ENCODE measurements at regions not wholly inside any gene's neighbourhood (a gene's known extent, or its start where the extent isn't known, plus 50 kb on each side); places are given as distances from the start of the nearest gene placed in this dataset.
A peak's percentile ranks its signal among the peaks of the same experiment; 100 is the strongest.

DNA sequence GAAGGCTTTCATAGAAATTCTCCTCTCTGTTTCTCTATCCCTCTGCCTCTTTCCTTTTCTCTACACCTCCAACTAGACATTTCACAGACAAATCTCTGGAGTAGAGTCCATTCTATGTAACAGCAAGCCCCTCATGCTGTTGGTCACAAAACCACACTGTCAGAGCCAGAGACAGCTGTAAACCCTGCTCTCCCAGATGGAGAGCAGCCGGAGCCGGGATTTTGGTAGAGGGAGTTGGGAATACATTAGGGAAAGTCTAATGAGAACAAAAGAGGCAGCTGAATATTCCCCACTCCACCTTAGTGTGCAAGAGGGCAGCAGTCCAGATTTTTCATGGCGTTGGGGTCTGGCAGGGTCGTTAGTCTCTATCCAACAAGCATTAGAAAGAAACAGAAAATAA lies 68.3 kb upstream of the EDN1 start:
- TF ChIP-seq GATA2 (IDR thresholded peaks at IDR 0.05; ENCODE audit: low read depth, low read length) (no peak), GATA3 (IDR thresholded peaks at IDR 0.05; ENCODE audit: low read depth, low read length) (no peak)

DNA sequence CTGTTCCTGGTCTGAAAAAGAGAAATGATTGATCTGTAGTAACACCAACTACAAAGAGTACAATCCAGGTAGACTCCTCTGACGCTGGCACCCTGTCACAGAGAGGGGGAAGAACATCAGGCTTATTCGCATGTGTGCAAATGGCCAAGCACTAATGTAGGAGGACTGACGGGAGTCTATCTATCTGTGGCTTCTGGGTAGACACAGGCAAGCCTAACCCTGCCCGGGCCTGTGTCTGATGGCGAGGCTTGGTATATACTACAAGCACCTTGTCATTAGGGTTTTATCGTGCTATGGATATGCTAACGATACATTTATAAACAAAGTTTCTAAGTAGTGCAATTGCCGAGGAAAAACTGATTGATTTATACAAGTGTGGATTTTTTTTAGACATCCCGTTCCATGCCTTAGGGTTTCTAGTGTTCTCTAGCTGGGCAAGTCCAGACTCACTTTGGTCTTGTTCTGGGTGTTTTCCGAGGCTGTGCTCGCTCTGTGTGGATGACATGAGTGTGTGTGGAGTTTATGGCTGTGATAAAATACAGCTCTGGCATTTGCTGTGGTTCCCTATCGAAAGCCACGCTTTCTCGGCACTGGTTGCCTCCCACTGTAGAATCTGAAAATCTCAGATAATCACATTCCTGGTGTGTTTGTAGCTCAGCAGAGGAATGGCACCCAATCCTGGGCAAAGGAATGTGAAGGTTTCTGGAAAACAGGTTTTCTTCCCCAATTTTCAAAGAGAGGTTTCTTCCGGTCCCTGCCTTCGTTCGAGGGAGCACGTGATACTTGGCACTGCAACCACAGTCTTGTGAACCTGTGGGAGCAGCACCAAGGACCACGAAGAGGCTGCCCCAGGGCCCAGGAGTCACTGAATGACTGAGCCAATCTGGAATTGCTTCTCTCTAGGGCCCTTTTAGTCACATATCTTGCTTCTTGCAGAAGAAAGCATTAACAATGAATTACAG lies 67.5 kb upstream of the EDN1 start:
- no peak for TF ChIP-seq GATA3 (IDR thresholded peaks at IDR 0.05; ENCODE audit: low read depth, low read length)
- TF ChIP-seq GATA2 (IDR thresholded peaks at IDR 0.05; ENCODE audit: low read depth, low read length), result no peak

DNA sequence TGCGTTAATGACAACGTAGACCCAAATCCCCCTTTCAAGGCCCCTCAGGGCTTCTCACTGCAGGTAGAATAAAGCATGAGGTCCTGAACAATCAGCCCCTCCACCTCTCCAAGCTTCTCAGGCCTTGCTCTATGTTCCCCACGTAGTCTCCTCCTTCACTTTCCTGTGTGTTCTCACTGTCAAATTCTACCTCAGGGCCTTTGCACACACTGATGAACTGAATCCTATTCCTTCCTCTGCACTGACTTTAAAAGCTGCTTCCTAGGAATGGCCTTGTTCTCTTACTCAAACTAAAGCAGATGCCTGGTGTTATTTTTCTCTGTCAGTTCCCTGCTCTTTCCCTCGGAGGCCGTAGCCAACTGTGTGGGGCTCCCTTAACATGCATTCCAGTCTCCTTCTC lies 66.8 kb upstream of the EDN1 start:
- no peak for TF ChIP-seq GATA2 (IDR thresholded peaks at IDR 0.05; ENCODE audit: low read depth, low read length)
- no peak for TF ChIP-seq GATA3 (IDR thresholded peaks at IDR 0.05; ENCODE audit: low read depth, low read length)

DNA sequence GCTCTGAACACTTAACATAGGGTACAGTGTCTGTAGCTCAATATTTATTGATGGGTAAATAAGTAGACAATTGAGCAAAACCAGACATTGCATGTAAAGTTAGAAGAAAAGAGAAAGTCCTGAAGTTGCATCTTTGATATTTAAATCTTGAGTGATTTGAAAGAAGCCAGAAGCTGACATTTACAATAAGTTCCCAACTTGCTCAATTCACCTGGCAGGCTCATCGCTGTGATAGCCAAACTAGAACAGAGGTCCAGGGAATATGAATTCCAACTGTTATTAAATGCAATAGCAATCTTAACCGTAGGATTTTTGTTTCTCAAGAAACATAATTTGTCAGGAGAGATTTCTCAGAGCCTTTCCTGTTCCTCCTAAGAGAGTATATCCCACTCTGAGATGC lies 65.9 kb upstream of the EDN1 start:
- TF ChIP-seq GATA2 (IDR thresholded peaks at IDR 0.05; ENCODE audit: low read depth, low read length) (no peak), GATA3 (IDR thresholded peaks at IDR 0.05; ENCODE audit: low read depth, low read length) (no peak)

DNA sequence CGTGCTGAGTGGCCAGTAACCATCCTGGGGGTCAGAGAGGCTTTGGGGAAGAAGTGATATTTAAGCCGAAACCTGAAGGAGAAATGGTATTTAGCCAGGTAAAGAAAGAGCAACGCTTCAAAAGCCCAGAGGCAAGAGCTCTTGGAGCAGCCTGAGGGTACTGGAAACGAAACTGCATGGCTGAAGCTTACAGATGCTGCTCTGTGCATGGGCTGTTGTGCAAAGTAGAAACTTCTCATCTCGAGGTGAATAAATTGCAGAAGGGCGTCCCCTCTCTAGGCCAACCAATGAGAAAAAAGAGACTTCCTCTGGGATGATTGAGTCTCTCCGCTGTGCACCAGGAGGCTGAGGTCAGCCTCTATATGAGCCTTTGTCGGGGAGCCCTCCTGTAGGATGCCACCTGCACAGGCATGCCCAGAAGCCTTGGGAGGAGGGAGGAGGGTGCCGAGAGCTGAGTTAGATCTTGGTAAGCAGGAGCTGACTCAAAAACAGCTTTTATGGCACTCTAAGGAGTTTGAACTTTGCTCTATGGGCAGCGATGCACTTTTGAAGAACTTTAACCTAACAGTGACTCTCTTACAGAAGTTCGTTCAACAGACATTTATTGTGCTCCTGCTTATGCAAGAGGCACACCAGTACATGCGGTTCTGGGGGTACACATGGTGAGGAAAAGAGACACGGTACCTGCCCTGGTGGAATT lies 61.6 kb upstream of the EDN1 start:
- TF ChIP-seq GATA2 (IDR thresholded peaks at IDR 0.05; ENCODE audit: low read depth, low read length), result no peak
- TF ChIP-seq GATA3 (IDR thresholded peaks at IDR 0.05; ENCODE audit: low read depth, low read length), result no peak

DNA sequence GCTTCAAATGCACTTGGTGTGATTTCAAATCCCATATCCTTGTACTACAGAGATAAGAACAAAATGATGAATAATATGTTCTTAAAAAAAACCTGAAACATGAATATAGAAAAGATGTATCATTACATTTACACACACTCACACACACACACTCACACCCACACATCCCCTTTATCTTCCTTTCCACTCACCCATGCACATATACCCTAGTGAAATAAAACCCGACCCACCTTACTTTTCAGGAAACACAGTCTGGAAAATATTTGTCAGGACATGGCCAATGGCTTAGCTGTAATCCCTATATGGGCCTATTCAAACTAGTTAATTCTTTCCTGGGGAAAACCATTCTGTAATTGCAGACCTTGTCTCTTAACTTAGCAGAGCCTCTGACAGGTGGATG lies 60.8 kb upstream of the EDN1 start:
- TF ChIP-seq GATA3 (IDR thresholded peaks at IDR 0.05; ENCODE audit: low read depth, low read length), result no peak
- no peak for TF ChIP-seq GATA2 (IDR thresholded peaks at IDR 0.05; ENCODE audit: low read depth, low read length)

DNA sequence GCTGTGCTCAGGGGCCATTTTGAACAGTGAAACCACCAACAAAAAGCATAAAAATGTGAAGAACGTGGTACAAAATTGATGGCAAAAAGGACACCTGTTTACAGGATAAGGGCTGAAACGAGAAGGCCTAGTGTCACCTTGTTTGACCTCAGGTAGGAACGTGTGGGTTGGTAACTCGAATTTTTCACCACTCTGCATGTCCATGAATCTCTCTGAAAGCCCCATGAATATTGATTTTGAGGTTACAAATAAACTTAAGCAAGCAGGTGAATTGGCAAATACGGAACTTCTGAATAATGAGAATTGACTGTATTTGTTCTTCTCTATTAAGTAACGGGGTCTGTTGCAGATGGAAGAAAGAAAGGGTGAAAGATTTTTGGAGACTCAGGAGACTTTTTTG lies 59.6 kb upstream of the EDN1 start:
- no peak for TF ChIP-seq GATA3 (IDR thresholded peaks at IDR 0.05; ENCODE audit: low read depth, low read length)
- TF ChIP-seq GATA2 (IDR thresholded peaks at IDR 0.05; ENCODE audit: low read depth, low read length), result no peak

DNA sequence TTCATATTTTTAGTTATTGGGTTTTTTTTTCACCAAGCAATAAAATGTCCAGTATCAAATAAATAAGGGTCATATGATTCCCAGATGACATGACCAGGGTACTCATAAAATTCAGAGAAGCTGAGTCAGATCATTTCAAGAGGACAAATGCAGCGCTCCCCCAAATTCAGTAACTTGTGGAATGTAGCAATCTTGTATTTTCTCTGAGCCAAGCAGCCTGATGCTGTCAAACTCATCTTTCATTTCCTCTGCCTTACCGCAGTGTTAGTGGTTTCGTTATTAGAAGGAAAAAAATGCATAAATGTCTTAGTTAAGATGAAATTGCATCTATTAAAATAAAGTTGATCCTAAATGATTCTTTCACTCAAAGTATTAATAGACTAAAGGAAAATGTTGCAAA lies 57.8 kb upstream of the EDN1 start:
- TF ChIP-seq GATA2 (IDR thresholded peaks at IDR 0.05; ENCODE audit: low read depth, low read length) (no peak), GATA3 (IDR thresholded peaks at IDR 0.05; ENCODE audit: low read depth, low read length) (no peak)

DNA sequence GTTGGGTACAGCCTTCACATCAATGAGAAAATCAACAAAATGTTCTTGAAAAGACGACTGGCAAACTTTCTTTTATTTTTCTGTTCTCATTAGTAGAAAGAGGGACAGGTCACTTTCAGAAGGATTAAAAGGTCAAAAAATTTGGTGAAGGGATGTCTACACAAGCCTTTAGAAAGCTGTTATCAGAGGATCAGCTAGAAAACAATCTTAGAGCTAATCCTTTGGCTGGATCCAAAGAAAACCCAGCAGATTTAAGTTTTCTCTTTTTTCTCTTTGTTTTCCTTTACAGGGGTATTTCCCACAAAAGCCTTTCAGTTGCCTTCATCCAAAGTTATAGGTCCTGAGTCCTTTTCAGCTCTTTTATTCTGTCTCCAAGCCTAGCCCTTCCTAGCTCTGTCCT lies 57.3 kb upstream of the EDN1 start:
- TF ChIP-seq GATA3 (IDR thresholded peaks at IDR 0.05; ENCODE audit: low read depth, low read length) (no peak), GATA2 (IDR thresholded peaks at IDR 0.05; ENCODE audit: low read depth, low read length) (no peak)

DNA sequence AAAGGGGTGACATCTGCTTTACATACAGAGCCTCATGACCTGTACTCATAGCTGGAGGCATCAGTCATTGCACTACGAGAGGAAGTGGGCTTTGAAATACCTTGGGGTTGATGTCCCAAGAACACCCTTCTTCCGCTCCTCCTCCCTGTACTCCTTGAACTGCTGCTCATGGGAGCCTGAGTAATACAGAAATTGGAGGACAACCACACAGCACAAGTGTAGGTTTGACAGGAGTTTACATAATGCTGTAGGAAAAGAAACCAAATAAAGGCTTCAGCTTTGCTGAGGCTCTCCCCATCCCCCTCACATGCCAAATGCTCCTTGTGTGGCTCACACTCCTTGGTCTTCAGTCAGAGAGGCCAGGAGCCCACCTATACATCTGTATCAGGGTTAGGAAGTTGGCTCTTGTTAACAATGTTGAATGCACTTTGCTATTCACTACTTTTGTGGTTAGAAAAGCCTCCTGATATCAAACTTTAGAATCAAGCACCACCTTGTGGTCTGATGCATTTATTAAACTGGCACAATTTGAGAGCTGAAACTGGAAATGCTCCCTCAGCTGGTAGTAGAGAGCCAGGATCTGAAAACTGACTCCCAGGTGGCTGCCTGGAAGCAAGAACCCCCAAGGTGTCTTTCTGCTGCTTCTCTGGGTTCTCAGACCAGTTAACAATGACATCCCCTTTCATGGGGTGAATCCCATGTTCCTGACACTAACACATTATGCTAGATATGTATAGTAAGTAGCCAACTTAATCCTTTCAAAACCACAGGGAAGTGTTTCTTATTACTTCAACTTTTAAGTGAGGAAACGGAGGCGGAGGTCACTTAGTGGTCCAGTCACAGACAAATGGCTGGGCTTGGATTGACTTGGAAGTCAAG lies 56.2 kb upstream of the EDN1 start:
- TF ChIP-seq GATA2 (IDR thresholded peaks at IDR 0.05; ENCODE audit: low read depth, low read length), result peak; percentile 23; the same call in 1 of the 2 replicates
- no peak for TF ChIP-seq GATA3 (IDR thresholded peaks at IDR 0.05; ENCODE audit: low read depth, low read length)

DNA sequence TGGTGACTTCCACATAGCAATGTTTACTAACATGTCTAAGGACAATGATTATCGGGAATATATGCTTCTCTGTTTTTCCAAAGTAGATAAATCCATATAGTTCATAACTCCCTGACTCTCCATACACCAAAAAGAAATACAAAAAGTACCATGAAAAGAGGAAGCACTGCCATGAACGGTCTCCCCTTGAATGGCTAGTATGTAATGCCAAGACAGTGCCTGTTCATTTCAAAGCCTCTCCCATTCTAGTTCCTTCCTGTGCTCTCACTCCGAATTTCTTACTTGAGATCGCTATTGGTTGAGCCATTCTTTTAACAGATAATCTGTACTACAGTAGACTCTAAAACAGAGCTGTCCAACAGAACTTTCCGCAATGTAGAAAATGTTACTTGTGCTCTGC lies 54.8 kb upstream of the EDN1 start:
- no peak for TF ChIP-seq GATA3 (IDR thresholded peaks at IDR 0.05; ENCODE audit: low read depth, low read length)
- TF ChIP-seq GATA2 (IDR thresholded peaks at IDR 0.05; ENCODE audit: low read depth, low read length), result no peak

DNA sequence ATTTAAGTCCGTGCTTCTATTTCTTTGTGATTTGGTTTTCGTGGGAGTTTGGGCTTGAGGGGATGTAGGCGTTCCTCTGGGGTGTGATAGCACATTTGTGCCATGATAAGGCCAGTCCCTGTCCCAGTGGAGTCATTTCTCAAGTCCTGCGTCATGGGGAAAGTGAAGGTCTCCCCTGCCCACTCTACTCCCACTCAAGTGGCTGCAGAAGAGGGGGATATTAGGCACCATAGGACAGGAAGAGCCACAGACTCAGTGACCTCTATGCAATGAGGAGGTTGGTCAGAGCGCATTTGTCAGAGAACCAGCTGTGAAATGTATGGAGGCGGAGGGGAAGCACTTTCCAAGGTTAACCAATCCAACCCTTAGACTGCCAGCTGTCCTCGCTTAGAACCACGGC lies 51.9 kb upstream of the EDN1 start:
- TF ChIP-seq GATA2 (IDR thresholded peaks at IDR 0.05; ENCODE audit: low read depth, low read length) (no peak), GATA3 (IDR thresholded peaks at IDR 0.05; ENCODE audit: low read depth, low read length) (no peak)
